Activated naive CD8-positive, alpha-beta T cell treated with anti-CD3 and anti-CD28 coated beads, Interleukin-2, amount 10 ng/mL, durations not matched to agents 7 days and 5 days (primary cell): ENCODE measurements at regions not wholly inside any gene's neighbourhood (a gene's known extent, or its start where the extent isn't known, plus 50 kb on each side); places are given as distances from the start of the nearest gene placed in this dataset.

Experiments used
- ATAC-seq: fragments of 150-1000 bp; cut with Tn5 transposase; one replicate; pipeline ENCODE4 v1.10.0; 2021; ENCODE audit warnings: low read depth, moderate library complexity
- POLR2A ChIA-PET: fragments of 350-600 bp; sonication (Branson Sonifier 250); formaldehyde crosslinking; loops from one replicate; lab custom pipeline; 2021; ENCODE audit warnings: antibody characterized with exemption; lab: Charles Lee
- DNase-seq: peaks from one replicate; pipeline ENCODE4 v3.0.0; 2021
- H3K27ac Mint-ChIP-seq: one replicate; pipeline ENCODE4 v1.8.0; 2022; ENCODE audit warnings: mild to moderate bottlenecking, mixed read lengths
- H3K27me3 Mint-ChIP-seq: one replicate; pipeline ENCODE4 v1.8.0; 2022; ENCODE audit warnings: mild to moderate bottlenecking, moderate library complexity, mixed read lengths
- H3K36me3 Mint-ChIP-seq: one replicate; pipeline ENCODE4 v1.8.0; 2021; ENCODE audit warnings: mild to moderate bottlenecking, mixed read lengths
- H3K4me1 Mint-ChIP-seq: one replicate; pipeline ENCODE4 v1.8.0; 2021; ENCODE audit warnings: mixed read lengths
- H3K4me3 Mint-ChIP-seq: one replicate; pipeline ENCODE4 v1.8.0; 2022; ENCODE audit warnings: mild to moderate bottlenecking, moderate library complexity, mixed read lengths
- H3K9me3 Mint-ChIP-seq: one replicate; pipeline ENCODE4 v1.8.0; 2021; ENCODE audit warnings: mixed read lengths

DNA sequence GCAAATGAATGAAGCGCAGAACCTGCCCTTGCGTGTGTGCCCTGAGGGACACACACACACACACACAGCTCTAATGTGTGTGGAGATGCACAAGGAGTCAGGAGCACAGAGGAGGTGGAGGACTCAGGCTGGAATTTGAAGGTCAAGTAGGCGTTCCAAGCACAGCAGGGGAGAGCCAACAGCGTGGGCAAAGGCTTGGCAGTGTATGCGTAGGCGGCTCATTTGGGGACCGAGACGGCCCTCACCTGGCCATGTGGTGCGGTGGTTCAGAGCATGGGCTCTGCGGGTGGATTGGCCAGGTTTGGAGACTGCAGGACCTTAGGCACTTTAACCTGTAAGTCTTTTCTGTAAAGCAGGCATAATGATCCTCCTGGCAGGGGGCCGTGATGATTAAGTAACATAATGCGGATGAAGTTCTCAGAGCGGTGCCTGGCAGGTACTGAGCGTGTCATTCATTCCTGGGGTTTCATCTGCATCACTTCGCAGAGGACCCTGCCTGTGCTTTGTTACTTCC lies 69.5 kb upstream of the SLC24A4 start:
- H3K9me3 Mint-ChIP-seq = no peaks in the 10 kb centered on the region
- H3K36me3 Mint-ChIP-seq = no peaks in the 10 kb centered on the region
- peaks cover 58% of the 10 kb centered on the region for H3K27me3 Mint-ChIP-seq
- H3K4me1 Mint-ChIP-seq = peaks cover 16% of the 10 kb centered on the region
- DNase-seq (no peak), ATAC-seq (no peak)
- H3K27ac Mint-ChIP-seq = no peak overlapping the region
- no peak overlapping the region for H3K4me3 Mint-ChIP-seq
- POLR2A ChIA-PET = no interaction called here

DNA sequence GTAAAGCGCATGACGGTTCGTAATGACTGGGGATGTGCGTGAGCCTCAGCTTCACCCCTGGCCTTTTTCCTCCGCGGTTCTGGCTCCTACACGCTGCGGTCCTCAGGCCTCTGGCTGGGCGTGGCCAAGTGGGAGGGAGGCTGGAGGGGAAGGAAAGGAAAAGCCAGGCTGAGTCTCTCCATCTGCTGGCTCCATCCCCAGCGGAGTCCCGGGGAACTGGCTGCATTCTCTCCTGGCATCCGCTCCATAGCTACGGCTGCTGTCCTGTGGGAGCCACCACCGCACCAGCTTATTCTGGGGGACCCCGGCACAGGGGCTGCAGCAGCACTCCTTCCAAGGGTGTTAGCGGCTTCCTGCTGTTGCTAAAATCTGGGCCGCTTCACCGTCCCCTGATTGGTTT lies 68.2 kb upstream of the SLC24A4 start:
- H3K9me3 Mint-ChIP-seq = no peaks in the 10 kb centered on the region
- peaks cover 57% of the 10 kb centered on the region for H3K27me3 Mint-ChIP-seq
- H3K36me3 Mint-ChIP-seq = no peaks in the 10 kb centered on the region
- ATAC-seq (no peak), DNase-seq (no peak)
- peak overlapping the region; percentile 24 for H3K4me3 Mint-ChIP-seq
- POLR2A ChIA-PET = no interaction called here
- peaks cover 23% of the 10 kb centered on the region for H3K4me1 Mint-ChIP-seq
- H3K27ac Mint-ChIP-seq = no peak overlapping the region

DNA sequence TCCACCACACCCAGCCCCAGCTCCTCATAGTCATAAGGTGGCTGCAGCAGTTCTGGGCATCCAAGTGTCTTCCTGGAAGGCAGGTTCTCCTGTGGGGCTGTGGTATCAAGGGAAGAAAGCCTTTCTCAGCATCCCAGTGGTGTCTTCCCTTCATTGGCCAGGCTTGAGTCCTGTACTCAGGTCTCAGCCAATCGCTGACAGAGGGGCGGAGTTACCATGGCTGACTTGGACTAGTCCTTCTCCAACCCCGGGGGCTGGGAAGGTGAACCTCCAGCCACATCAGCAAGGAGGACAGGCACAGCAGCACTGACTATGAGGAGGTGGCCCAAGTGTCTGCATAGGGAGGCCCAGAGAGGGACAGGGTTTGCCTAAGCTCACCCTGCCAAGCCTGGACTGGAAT lies 64.0 kb upstream of the SLC24A4 start:
- H3K36me3 Mint-ChIP-seq = no peaks in the 10 kb centered on the region

GRCh38 chr14:92259613-92260357 lies 63.2 kb upstream of the SLC24A4 start:
- peaks cover 21% of the 10 kb centered on the region for H3K27me3 Mint-ChIP-seq
- H3K4me3 Mint-ChIP-seq = no peak overlapping the region
- H3K4me1 Mint-ChIP-seq = peaks cover 29% of the 10 kb centered on the region
- H3K27ac Mint-ChIP-seq = no peak overlapping the region
- H3K36me3 Mint-ChIP-seq = no peaks in the 10 kb centered on the region
- DNase-seq (no peak), ATAC-seq (no peak)
- no peaks in the 10 kb centered on the region for H3K9me3 Mint-ChIP-seq
- POLR2A ChIA-PET = interaction anchor here (2.5 kb wide), 1 partner anchor 22 kb away, joined by 8 read pairs; no protein-coding TSS in a partner anchor

More for the DNA sequence above, 64.0 kb upstream of the SLC24A4 start:
- POLR2A ChIA-PET = interaction anchor here (1.2 to 2.5 kb wide), 2 partner anchors 12 to 23 kb away, joined by 7 to 8 read pairs; no protein-coding TSS in a partner anchor
- peaks cover 31% of the 10 kb centered on the region for H3K4me1 Mint-ChIP-seq
- ATAC-seq (peak; percentile 19), DNase-seq (no peak)
- peak overlapping the region; percentile 12 for H3K27ac Mint-ChIP-seq
- H3K9me3 Mint-ChIP-seq = no peaks in the 10 kb centered on the region
- H3K27me3 Mint-ChIP-seq = peaks cover 23% of the 10 kb centered on the region
- no peak overlapping the region for H3K4me3 Mint-ChIP-seq

GRCh38 chr14:92263681-92264080 lies 59.3 kb upstream of the SLC24A4 start:
- Mint-ChIP-seq H3K9me3 (no peaks in the 10 kb centered on the region), H3K36me3 (no peaks in the 10 kb centered on the region), H3K4me1 (peaks cover 21% of the 10 kb centered on the region), H3K27ac (no peak overlapping the region), H3K27me3 (peaks cover 19% of the 10 kb centered on the region), H3K4me3 (no peak overlapping the region)
- ATAC-seq = no peak
- POLR2A ChIA-PET = interaction anchor here (0.9 to 1.2 kb wide), 2 partner anchors 9 to 17 kb away, joined by 3 to 4 read pairs; no protein-coding TSS in a partner anchor
- no peak for DNase-seq

- no peak overlapping the region for H3K4me3 Mint-ChIP-seq
- POLR2A ChIA-PET = interaction anchor here (1.2 kb wide), 1 partner anchor 17 kb away, joined by 4 read pairs; no protein-coding TSS in a partner anchor
- peaks cover 18% of the 10 kb centered on the region for H3K4me1 Mint-ChIP-seq
- no peak for DNase-seq
- H3K9me3 Mint-ChIP-seq = no peaks in the 10 kb centered on the region
- no peaks in the 10 kb centered on the region for H3K36me3 Mint-ChIP-seq
- no peak overlapping the region for H3K27ac Mint-ChIP-seq
- peaks cover 21% of the 10 kb centered on the region for H3K27me3 Mint-ChIP-seq
- no peak for ATAC-seq
Measured at GRCh38 chr14:92264195-92264594, 58.8 kb upstream of the SLC24A4 start.

GRCh38 chr14:92266216-92266615 lies 56.7 kb upstream of the SLC24A4 start:
- no peaks in the 10 kb centered on the region for H3K36me3 Mint-ChIP-seq
- H3K27ac Mint-ChIP-seq = no peak overlapping the region
- H3K9me3 Mint-ChIP-seq = peaks cover 2% of the 10 kb centered on the region
- H3K27me3 Mint-ChIP-seq = peaks cover 36% of the 10 kb centered on the region
- peaks cover 8% of the 10 kb centered on the region for H3K4me1 Mint-ChIP-seq
- H3K4me3 Mint-ChIP-seq = no peak overlapping the region
- POLR2A ChIA-PET = no interaction called here
- ATAC-seq (no peak), DNase-seq (no peak)
